HCT116 (cell line): ENCODE measurements at regions not wholly inside any gene's neighbourhood (a gene's known extent, or its start where the extent isn't known, plus 50 kb on each side); places are given as distances from the start of the nearest gene placed in this dataset.

Experiments used
- CEBPB ChIP-seq: IDR thresholded peaks from 2 replicates; pipeline ENCODE4 v1.6.1; 2012; ENCODE audit warnings: low read depth
- EZH2 ChIP-seq: fragments of 200-600 bp; sonication (generic); IDR thresholded peaks from 2 replicates; pipeline ENCODE4 v1.6.1; 2017; ENCODE audit warnings: antibody characterized with exemption, mixed run types
- JUND ChIP-seq: IDR thresholded peaks from 2 replicates; pipeline ENCODE4 v1.6.1; 2012
- POLR2A ChIP-seq: IDR thresholded peaks from 2 replicates; pipeline ENCODE4 v1.7.0; 2011; ENCODE audit warnings: borderline replicate concordance; ENCODE audit not compliant: insufficient read depth, insufficient read length; ENCODE audit errors: extremely low read depth
- POLR2AphosphoS5 ChIP-seq: IDR thresholded peaks from 2 replicates; pipeline ENCODE4 v1.6.1; 2011; ENCODE audit warnings: mild to moderate bottlenecking, low read depth, low read length, moderate library complexity
- TCF7L2 ChIP-seq: IDR thresholded peaks from 2 replicates; pipeline ENCODE4 v1.7.0; 2011; ENCODE audit warnings: borderline replicate concordance, inconsistent platforms; ENCODE audit not compliant: insufficient read depth, insufficient read length; ENCODE audit errors: extremely low read depth
- TF ChIP-seq, protein P1 (sequence below), 3 experiments: fragments of 200-600 bp in 1 of 3; sonication (generic) in 1 of 3; IDR thresholded peaks in 2 of 3; conservative IDR thresholded peaks in 1 of 3; 2 replicates each; pipeline ENCODE4 v1.5.1; 2012 to 2017; ENCODE audit warnings: low read depth in 2 of 3, low read length in 2 of 3, antibody characterized with exemption in 1 of 3, borderline replicate concordance in 1 of 3, control low read depth in 1 of 3, mild to moderate bottlenecking in 1 of 3, mixed read lengths in 1 of 3, mixed run types in 1 of 3, moderate library complexity in 1 of 3; ENCODE audit not compliant: insufficient read depth in 1 of 3
- TF ChIP-seq, protein P2 (sequence below): IDR thresholded peaks from 2 replicates; pipeline ENCODE4 v1.6.1; 2012

DNA sequence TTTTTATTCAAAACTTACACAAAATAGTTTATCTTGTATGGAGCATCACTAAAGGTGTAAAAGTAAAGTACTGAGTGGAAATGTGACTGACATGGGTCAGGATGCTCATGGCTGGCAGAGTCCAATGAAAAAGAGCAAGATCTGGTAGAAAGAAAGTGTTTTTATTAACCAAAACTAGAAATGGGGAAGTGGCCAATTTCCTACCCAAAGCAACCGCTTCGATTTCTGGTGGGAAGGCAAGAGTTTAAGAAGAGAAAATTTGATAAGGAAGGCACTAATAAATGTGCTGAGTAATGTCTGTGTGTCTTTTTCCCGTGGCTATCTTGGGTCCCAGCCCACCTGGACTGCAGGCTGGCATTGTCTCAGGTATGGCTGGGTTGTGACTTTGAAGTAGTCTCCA lies 277.7 kb downstream of the ANKRD7 start:
- TF ChIP-seq TCF7L2 (no peak), POLR2A (no peak), EZH2 (no peak), CEBPB (no peak), POLR2AphosphoS5 (no peak), JUND (no peak)
- TF ChIP-seq, protein P1, sequence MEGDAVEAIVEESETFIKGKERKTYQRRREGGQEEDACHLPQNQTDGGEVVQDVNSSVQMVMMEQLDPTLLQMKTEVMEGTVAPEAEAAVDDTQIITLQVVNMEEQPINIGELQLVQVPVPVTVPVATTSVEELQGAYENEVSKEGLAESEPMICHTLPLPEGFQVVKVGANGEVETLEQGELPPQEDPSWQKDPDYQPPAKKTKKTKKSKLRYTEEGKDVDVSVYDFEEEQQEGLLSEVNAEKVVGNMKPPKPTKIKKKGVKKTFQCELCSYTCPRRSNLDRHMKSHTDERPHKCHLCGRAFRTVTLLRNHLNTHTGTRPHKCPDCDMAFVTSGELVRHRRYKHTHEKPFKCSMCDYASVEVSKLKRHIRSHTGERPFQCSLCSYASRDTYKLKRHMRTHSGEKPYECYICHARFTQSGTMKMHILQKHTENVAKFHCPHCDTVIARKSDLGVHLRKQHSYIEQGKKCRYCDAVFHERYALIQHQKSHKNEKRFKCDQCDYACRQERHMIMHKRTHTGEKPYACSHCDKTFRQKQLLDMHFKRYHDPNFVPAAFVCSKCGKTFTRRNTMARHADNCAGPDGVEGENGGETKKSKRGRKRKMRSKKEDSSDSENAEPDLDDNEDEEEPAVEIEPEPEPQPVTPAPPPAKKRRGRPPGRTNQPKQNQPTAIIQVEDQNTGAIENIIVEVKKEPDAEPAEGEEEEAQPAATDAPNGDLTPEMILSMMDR (IDR thresholded peaks at IDR 0.05 in 2 of 3, conservative IDR thresholded peaks at IDR 0.05 in 1 of 3; ENCODE audit: borderline replicate concordance in 1 of 3, insufficient read depth in 1 of 3, low read depth in 2 of 3, low read length in 2 of 3): no peak
- TF ChIP-seq, protein P2, sequence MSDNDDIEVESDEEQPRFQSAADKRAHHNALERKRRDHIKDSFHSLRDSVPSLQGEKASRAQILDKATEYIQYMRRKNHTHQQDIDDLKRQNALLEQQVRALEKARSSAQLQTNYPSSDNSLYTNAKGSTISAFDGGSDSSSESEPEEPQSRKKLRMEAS: no peak
